GM12891 (cell line): ENCODE measurements at regions not wholly inside any gene's neighbourhood (a gene's known extent, or its start where the extent isn't known, plus 50 kb on each side); places are given as distances from the start of the nearest gene placed in this dataset.

Experiments used
- PAX5 ChIP-seq: IDR thresholded peaks from 2 replicates; pipeline ENCODE4 v1.6.1; 2011; ENCODE audit warnings: low read length, moderate library complexity, mild to moderate bottlenecking; ENCODE audit not compliant: insufficient read depth, severe bottlenecking
- POLR2A ChIP-seq: IDR thresholded peaks from 2 replicates; pipeline ENCODE4 v1.6.1; 2011; ENCODE audit warnings: low read depth, low read length, control low read depth
- POLR2AphosphoS5 ChIP-seq: IDR thresholded peaks from 2 replicates; pipeline ENCODE4 v1.6.1; 2011; ENCODE audit warnings: low read depth, low read length, control low read depth
- SPI1 ChIP-seq: IDR thresholded peaks from 2 replicates; pipeline ENCODE4 v1.6.1; 2011; ENCODE audit warnings: low read depth, low read length, control low read depth
- TAF1 ChIP-seq: IDR thresholded peaks from 2 replicates; pipeline ENCODE4 v1.6.1; 2011; ENCODE audit warnings: low read depth, low read length, control low read depth

DNA sequence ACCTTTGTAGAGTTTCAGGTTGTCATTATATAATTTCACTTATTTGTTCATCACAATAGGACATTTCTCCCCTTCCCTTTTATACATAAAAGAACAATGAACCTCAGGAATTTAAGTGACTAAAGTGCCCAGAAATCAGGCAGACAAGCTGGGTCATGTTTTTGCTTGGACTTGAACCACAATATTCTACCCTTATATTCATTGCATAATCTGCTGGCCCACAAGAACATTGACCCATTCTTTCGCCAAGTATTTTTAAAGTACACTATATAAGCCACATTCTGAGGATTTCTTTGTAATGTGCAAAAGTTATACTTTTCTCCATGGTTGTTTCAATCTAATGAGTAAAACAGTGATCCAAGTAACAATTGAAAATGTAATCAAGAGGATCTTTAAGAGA, 637.5 kb upstream of the SLIT2 start:
- TF ChIP-seq SPI1 (no peak), POLR2AphosphoS5 (no peak), POLR2A (no peak), TAF1 (no peak), PAX5 (no peak)
